SU-DHL-6 (cell line): ENCODE measurements at regions not wholly inside any gene's neighbourhood (a gene's known extent, or its start where the extent isn't known, plus 50 kb on each side); places are given as distances from the start of the nearest gene placed in this dataset.

Experiments used
- H2AFZ ChIP-seq: fragments of 200-600 bp; sonication (generic); 2 replicates; pipeline ENCODE4 v1.6.1; 2014; ENCODE audit warnings: low read depth, mild to moderate bottlenecking, moderate library complexity, mixed read lengths, antibody characterized with exemption, low read length; ENCODE audit not compliant: severe bottlenecking
- H3F3A ChIP-seq: fragments of 200-600 bp; shearing (Covaris generic); 2 replicates; pipeline ENCODE4 v1.6.0; 2016; ENCODE audit warnings: antibody characterized with exemption, mild to moderate bottlenecking; ENCODE audit not compliant: insufficient read depth
- H3K27ac ChIP-seq: fragments of 200-600 bp; sonication (generic); 2 replicates; pipeline ENCODE4 v1.5.1; 2016; ENCODE audit warnings: low read depth, mild to moderate bottlenecking, low read length, moderate library complexity, mixed read lengths
- H3K27me3 ChIP-seq: fragments of 200-600 bp; sonication (generic), shearing (Covaris generic); 2 replicates; pipeline ENCODE4 v1.6.0; 2014; ENCODE audit warnings: mild to moderate bottlenecking, low read length
- H3K36me3 ChIP-seq: fragments of 200-600 bp; sonication (generic); 2 replicates; pipeline ENCODE4 v1.6.1; 2014; ENCODE audit warnings: mild to moderate bottlenecking, low read length, mixed read lengths
- H3K4me2 ChIP-seq: fragments of 300-600, 200-600 bp; shearing (Covaris generic), sonication (generic); 2 replicates; pipeline ENCODE4 v1.6.0; 2014; ENCODE audit warnings: low read length, low read depth, mild to moderate bottlenecking; ENCODE audit not compliant: poor library complexity, severe bottlenecking
- H3K4me3 ChIP-seq: fragments of 200-600 bp; sonication (generic); 2 replicates; pipeline ENCODE4 v1.5.1; 2014; ENCODE audit warnings: antibody characterized with exemption, low read length, mild to moderate bottlenecking, mixed read lengths; ENCODE audit not compliant: insufficient read depth, poor library complexity, severe bottlenecking
- H3K79me2 ChIP-seq: fragments of 200-600 bp; sonication (generic); 2 replicates; pipeline ENCODE4 v1.6.1; 2014; ENCODE audit warnings: mild to moderate bottlenecking, low read length, moderate library complexity; ENCODE audit not compliant: insufficient read depth
- H3K9ac ChIP-seq: fragments of 200-600 bp; sonication (generic); 2 replicates; pipeline ENCODE4 v1.7.0; 2014; ENCODE audit warnings: mild to moderate bottlenecking, low read length
- H3K9me2 ChIP-seq: fragments of 200-600 bp; sonication (generic); replicated peaks from 2 replicates; pipeline ENCODE4 v1.6.1; 2014; ENCODE audit warnings: low read length; ENCODE audit not compliant: insufficient read depth
- H3K9me3 ChIP-seq: fragments of 200-600 bp; sonication (generic); 2 replicates; pipeline ENCODE4 v1.6.1; 2014; ENCODE audit warnings: low read length, mixed read lengths; ENCODE audit not compliant: insufficient read depth
- H4K20me1 ChIP-seq: fragments of 200-600 bp; sonication (generic); 2 replicates; pipeline ENCODE4 v1.6.1; 2014; ENCODE audit warnings: low read depth, mild to moderate bottlenecking, antibody characterized with exemption, low read length, moderate library complexity, mixed read lengths
- EZH2phosphoT487 ChIP-seq: fragments of 200-600 bp; sonication (generic), shearing (Covaris generic); conservative IDR thresholded peaks from 2 replicates; pipeline ENCODE4 v1.6.1; 2018; ENCODE audit warnings: mild to moderate bottlenecking, antibody characterized with exemption, low read length, moderate library complexity, mixed read lengths
- TF ChIP-seq, protein P1 (sequence below): fragments of 200-600 bp; sonication (generic); IDR thresholded peaks from one replicate; pipeline ENCODE4 v1.5.1; 2017; ENCODE audit warnings: antibody characterized with exemption, mild to moderate bottlenecking, low read length, moderate library complexity; ENCODE audit not compliant: insufficient read depth, poor library complexity, severe bottlenecking

DNA sequence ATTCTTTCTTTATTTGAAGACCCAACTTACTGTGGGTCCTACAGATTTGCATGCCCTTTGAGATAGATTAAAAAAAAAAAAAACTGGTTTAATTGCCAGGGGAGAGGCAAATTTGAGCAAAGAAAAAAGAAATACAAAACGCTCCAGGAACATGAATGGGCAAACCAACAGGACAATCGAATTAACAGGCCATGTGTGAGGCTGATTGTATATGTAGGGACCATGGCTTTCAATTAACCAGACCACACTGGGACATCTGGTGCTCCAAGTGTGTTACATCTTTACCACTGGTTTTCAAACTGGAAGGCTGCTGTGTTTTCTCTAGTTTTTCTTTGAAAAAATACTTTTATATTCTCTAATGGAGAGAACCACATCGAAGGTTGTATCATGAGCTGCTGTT lies 612.1 kb upstream of the SEMA6A start:
- H3K4me2 ChIP-seq, result no peak overlapping the region
- TF ChIP-seq EZH2phosphoT487, result no peak
- no peaks in the 10 kb centered on the region for H3K79me2 ChIP-seq
- H3F3A ChIP-seq, result no peaks in the 10 kb centered on the region
- no peak overlapping the region for H2AFZ ChIP-seq
- H4K20me1 ChIP-seq, result no peaks in the 10 kb centered on the region
- H3K9ac ChIP-seq, result no peak overlapping the region
- no peaks in the 10 kb centered on the region for H3K9me3 ChIP-seq
- H3K36me3 ChIP-seq, result no peaks in the 10 kb centered on the region
- H3K27ac ChIP-seq, result no peak overlapping the region
- H3K9me2 ChIP-seq, result no peaks in the 10 kb centered on the region
- H3K27me3 ChIP-seq, result no peaks in the 10 kb centered on the region
- no peak overlapping the region for H3K4me3 ChIP-seq

DNA sequence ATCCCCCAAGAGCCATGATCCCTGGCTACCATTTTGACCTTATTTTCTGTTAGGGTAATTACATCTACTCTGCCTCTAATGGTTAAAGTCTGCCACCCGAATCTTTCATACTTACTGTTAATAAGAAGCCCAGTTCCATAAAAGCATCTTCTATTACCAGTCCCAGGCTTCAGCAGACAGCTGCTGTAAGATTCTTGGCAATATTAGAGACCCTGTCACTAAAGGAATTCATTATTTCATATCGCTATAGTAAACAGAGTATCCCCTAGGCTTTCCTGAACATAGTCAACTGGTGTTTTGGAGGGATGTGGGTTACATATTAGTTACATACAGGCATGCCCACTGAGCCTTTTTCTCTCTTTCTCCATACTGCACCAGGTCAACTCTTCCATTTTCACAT lies 608.7 kb upstream of the SEMA6A start:
- H2AFZ ChIP-seq, result no peak overlapping the region

DNA sequence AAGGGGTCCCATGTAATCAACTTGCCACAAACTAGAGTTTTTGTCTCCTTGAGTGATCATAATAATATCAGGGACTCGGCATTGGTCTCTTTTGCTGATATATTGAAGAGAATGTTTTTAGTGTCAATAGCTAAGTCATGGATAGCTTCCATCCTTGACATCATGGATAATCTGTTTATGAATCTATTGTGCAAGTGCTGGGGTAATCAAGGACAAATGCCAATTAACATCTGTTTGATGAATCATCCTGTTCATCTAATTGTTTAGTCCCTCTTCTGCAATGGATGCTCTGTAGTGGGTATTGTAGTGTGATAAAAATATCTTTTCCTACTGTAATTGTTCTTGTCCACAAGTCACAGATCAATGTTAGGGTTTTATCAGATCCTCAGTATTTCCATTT lies 607.5 kb upstream of the SEMA6A start:
- H3K9ac ChIP-seq, result no peak overlapping the region
- H3F3A ChIP-seq, result no peaks in the 10 kb centered on the region
- H3K79me2 ChIP-seq, result no peaks in the 10 kb centered on the region
- H3K9me3 ChIP-seq, result no peaks in the 10 kb centered on the region
- H3K27me3 ChIP-seq, result no peaks in the 10 kb centered on the region
- no peaks in the 10 kb centered on the region for H4K20me1 ChIP-seq
- H2AFZ ChIP-seq, result no peak overlapping the region
- H3K27ac ChIP-seq, result no peak overlapping the region
- no peak for TF ChIP-seq EZH2phosphoT487
- TF ChIP-seq, protein P1, sequence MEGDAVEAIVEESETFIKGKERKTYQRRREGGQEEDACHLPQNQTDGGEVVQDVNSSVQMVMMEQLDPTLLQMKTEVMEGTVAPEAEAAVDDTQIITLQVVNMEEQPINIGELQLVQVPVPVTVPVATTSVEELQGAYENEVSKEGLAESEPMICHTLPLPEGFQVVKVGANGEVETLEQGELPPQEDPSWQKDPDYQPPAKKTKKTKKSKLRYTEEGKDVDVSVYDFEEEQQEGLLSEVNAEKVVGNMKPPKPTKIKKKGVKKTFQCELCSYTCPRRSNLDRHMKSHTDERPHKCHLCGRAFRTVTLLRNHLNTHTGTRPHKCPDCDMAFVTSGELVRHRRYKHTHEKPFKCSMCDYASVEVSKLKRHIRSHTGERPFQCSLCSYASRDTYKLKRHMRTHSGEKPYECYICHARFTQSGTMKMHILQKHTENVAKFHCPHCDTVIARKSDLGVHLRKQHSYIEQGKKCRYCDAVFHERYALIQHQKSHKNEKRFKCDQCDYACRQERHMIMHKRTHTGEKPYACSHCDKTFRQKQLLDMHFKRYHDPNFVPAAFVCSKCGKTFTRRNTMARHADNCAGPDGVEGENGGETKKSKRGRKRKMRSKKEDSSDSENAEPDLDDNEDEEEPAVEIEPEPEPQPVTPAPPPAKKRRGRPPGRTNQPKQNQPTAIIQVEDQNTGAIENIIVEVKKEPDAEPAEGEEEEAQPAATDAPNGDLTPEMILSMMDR, result no peak
- no peaks in the 10 kb centered on the region for H3K9me2 ChIP-seq
- no peak overlapping the region for H3K4me2 ChIP-seq
- H3K36me3 ChIP-seq, result no peaks in the 10 kb centered on the region
- H3K4me3 ChIP-seq, result no peak overlapping the region

More for the DNA sequence above, 608.7 kb upstream of the SEMA6A start:
- TF ChIP-seq, protein P1, result no peak
- no peak for TF ChIP-seq EZH2phosphoT487
- no peak overlapping the region for H3K4me3 ChIP-seq
- no peaks in the 10 kb centered on the region for H3K79me2 ChIP-seq
- no peak overlapping the region for H3K4me2 ChIP-seq
- no peak overlapping the region for H3K9ac ChIP-seq
- H3F3A ChIP-seq, result no peaks in the 10 kb centered on the region
- H3K36me3 ChIP-seq, result no peaks in the 10 kb centered on the region
- no peak overlapping the region for H3K27ac ChIP-seq
- H3K9me2 ChIP-seq, result no peaks in the 10 kb centered on the region
- H3K9me3 ChIP-seq, result no peaks in the 10 kb centered on the region
- no peaks in the 10 kb centered on the region for H3K27me3 ChIP-seq
- no peaks in the 10 kb centered on the region for H4K20me1 ChIP-seq

DNA sequence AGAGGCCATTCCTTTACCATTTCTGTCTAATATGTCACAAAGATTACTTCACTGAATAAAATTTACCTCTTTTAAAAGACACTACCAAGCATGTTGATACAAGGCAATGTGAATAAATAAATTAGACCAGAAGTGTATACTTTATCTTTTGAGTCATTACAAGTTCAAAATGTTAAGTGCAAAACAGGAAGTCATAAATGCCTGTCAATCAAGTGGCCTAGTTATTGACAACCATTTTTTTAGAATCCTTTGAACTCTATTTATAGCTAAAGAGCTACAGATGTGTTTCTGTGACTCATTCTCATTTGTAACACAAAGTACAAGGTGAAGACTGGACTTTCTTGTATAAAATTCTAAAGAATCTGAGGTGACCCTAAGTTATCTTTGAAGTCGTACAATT lies 602.7 kb upstream of the SEMA6A start:
- H3K79me2 ChIP-seq, result no peaks in the 10 kb centered on the region
- H3K9ac ChIP-seq, result no peak overlapping the region
- H3F3A ChIP-seq, result no peaks in the 10 kb centered on the region
- no peaks in the 10 kb centered on the region for H3K27me3 ChIP-seq
- no peaks in the 10 kb centered on the region for H4K20me1 ChIP-seq
- H3K4me2 ChIP-seq, result no peak overlapping the region
- TF ChIP-seq, protein P1, result no peak
- TF ChIP-seq EZH2phosphoT487, result no peak
- H3K9me2 ChIP-seq, result no peaks in the 10 kb centered on the region
- H3K36me3 ChIP-seq, result no peaks in the 10 kb centered on the region
- H3K9me3 ChIP-seq, result no peaks in the 10 kb centered on the region
- H3K4me3 ChIP-seq, result no peak overlapping the region
- H3K27ac ChIP-seq, result no peak overlapping the region
- H2AFZ ChIP-seq, result no peak overlapping the region
